Lower leg skin (tissue), 4 donors: ENCODE measurements at regions not wholly inside any gene's neighbourhood (a gene's known extent, or its start where the extent isn't known, plus 50 kb on each side); places are given as distances from the start of the nearest gene placed in this dataset.
A peak's percentile ranks its signal among the peaks of the same experiment; 100 is the strongest.

ENCODE experiments used
- DNase-seq, 2 donors: peaks; one replicate each; pipeline ENCODE4 v3.0.0-alpha.2; 2019; ENCODE audit warnings: low spot score in 2 of 2
- H3K4me3 ChIP-seq: fragments of 200-600 bp; sonication (generic); 2 replicates; pipeline ENCODE4 v1.5.1; 2017; ENCODE audit warnings: mild to moderate bottlenecking, low read depth; ENCODE audit not compliant: poor library complexity, severe bottlenecking
- POLR2A ChIP-seq, 2 donors: fragments of 450-650 bp; IDR thresholded peaks; one replicate each; pipeline ENCODE4 v1.6.1; 2016 to 2017; ENCODE audit warnings: antibody characterized with exemption in 2 of 2, mild to moderate bottlenecking in 1 of 2, moderate library complexity in 1 of 2
- WGBS, 2 donors: methylation state at CpG; one replicate each; pipeline ENCODE4 v1.1.5; 2018; 5-methylcytosine and 5-hydroxymethylcytosine counted together
- intact Hi-C: fragments of 100-400 bp; cut with DNase I; formaldehyde crosslinking; loops from one replicate; pipeline ENCODE4 v1.15.0; 2023; ENCODE audit warnings: low total_unique reads
- TF ChIP-seq, protein P1 (sequence below), 3 donors: fragments of 450-650 bp; IDR thresholded peaks; one replicate each; pipeline ENCODE4 v1.5.1; 2016; ENCODE audit warnings: antibody characterized with exemption in 3 of 3, mild to moderate bottlenecking in 3 of 3, moderate library complexity in 2 of 3

DNA sequence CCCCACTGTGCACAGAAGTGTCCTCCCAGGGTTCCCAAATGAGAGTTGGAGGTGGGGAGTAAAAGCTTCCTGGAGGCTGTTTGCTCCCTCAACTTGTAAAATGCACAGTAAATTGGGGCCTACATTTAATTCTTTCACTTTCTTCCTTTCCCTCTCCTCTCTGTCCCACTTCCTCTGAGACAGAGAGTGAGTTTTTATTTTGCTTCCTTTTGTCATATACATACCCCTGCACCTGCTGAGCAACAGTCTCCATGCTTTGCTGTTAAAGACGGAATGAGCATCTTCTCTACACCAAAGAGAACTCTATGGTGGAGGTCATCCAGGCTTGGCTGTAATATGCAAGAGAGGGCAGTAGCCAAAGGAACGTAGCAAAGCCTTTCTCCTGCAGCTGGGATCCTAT lies 79.3 kb upstream of the VAV3 start:
- H3K4me3 ChIP-seq = no peak overlapping the region
- WGBS, 2 donors = 78% methylated on average over 2 of the region's 2 CpGs
- TF ChIP-seq, protein P1, sequence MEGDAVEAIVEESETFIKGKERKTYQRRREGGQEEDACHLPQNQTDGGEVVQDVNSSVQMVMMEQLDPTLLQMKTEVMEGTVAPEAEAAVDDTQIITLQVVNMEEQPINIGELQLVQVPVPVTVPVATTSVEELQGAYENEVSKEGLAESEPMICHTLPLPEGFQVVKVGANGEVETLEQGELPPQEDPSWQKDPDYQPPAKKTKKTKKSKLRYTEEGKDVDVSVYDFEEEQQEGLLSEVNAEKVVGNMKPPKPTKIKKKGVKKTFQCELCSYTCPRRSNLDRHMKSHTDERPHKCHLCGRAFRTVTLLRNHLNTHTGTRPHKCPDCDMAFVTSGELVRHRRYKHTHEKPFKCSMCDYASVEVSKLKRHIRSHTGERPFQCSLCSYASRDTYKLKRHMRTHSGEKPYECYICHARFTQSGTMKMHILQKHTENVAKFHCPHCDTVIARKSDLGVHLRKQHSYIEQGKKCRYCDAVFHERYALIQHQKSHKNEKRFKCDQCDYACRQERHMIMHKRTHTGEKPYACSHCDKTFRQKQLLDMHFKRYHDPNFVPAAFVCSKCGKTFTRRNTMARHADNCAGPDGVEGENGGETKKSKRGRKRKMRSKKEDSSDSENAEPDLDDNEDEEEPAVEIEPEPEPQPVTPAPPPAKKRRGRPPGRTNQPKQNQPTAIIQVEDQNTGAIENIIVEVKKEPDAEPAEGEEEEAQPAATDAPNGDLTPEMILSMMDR (IDR thresholded peaks at IDR 0.05) = no peak
- no peak for TF ChIP-seq POLR2A (IDR thresholded peaks at IDR 0.05)
- DNase-seq = no peak
- intact Hi-C loops = loop anchor here (10.0 kb wide), 1 partner anchor 800 kb away; no protein-coding TSS in a partner anchor

DNA sequence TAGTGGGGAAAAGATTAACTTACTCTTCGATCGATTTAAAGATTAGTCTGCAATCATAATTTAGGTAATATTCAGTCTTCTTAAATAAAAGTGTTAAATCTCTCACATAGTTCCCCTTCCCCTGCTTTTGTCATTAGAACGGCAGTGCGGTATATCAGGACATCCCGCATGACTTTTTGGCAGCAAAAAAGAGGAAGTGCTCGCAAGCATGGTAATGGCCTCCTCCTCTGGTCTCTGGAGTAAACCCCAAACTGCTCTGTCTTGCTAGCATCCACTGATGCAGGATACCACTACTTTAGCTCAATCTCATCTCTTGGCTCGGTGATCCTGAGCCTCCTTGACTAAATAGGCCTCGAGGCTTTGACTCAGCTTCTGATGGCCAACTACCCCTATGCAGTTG lies 78.7 kb upstream of the VAV3 start:
- DNase-seq = no peak
- no peak overlapping the region for H3K4me3 ChIP-seq
- TF ChIP-seq, protein P1 (IDR thresholded peaks at IDR 0.05) = no peak
- no peak for TF ChIP-seq POLR2A (IDR thresholded peaks at IDR 0.05)
- intact Hi-C loops = loop anchor here (10.0 kb wide), 1 partner anchor 801 kb away; no protein-coding TSS in a partner anchor
- 68 to 87% methylated on average over 8 of the region's 8 CpGs for WGBS, 2 donors

DNA sequence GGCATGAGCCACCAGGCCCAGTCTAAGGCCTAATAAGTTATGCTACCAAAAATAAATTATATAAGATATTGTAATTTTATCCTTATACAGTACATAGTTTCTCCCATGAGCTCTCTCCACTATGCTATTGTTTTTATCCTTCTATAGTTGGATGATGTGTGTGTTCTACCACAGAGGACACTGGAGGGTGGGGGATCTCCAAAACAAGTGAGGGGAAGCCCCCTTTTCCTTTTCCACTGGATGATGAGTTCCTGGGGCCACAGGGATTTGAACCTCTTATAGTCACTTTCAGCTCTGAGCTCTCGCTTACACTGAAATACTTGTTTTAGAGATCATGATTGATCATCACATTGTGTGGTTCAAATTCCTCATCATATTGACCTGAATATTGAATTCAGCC lies 77.6 kb upstream of the VAV3 start:
- intact Hi-C loops = loop anchor here (10.0 kb wide), 1 partner anchor 802 kb away; no protein-coding TSS in a partner anchor
- no peak overlapping the region for H3K4me3 ChIP-seq
- DNase-seq = no peak
- TF ChIP-seq POLR2A (IDR thresholded peaks at IDR 0.05) = no peak
- TF ChIP-seq, protein P1 (IDR thresholded peaks at IDR 0.05) = no peak
- 93 to 94% methylated on average over 1 of the region's 1 CpG for WGBS, 2 donors

DNA sequence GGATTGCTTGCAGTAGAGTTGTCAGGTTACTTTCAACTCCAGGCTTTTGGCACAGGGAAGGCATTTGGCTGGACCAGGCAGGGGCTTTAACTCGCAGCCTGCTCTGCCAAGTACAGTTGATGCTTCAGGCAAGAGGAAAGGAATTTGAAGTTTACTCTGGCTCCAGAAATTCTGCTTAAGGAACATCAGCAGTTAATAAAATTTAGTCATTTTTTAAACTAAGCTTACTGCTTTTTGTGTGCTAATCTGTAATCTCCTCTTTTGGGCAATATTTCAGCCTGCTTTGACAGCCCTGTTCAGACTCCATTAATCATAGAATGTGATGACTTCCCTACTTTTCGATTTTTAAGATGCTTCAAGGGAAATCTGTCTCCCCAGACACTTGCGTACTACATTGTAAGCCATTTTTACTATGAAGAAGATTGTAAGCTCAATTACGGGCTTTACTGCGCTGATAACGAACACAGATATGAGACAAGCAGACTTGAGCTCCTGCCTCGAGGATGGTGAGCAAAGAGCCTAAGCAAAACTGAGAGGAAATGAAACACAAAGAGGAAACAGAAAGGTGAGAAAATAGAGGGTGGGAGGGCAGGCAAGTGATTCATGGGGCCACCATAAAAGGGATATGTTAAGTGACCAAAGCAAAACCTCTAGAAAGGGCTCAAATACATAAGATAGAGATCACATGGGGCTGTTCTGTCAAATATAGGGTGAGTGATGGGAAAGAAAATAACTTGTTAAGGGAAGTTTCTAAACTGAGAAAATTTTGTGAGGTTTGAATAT lies 76.6 kb upstream of the VAV3 start:
- intact Hi-C loops = loop anchor here (10.0 kb wide), 1 partner anchor 803 kb away; no protein-coding TSS in a partner anchor
- 26 to 31% methylated on average over 7 of the region's 7 CpGs for WGBS, 2 donors
- DNase-seq = peak in 1 of 2 donors; percentile 45
- TF ChIP-seq POLR2A (IDR thresholded peaks at IDR 0.05) = no peak
- TF ChIP-seq, protein P1 (IDR thresholded peaks at IDR 0.05) = no peak
- H3K4me3 ChIP-seq = no peak overlapping the region

DNA sequence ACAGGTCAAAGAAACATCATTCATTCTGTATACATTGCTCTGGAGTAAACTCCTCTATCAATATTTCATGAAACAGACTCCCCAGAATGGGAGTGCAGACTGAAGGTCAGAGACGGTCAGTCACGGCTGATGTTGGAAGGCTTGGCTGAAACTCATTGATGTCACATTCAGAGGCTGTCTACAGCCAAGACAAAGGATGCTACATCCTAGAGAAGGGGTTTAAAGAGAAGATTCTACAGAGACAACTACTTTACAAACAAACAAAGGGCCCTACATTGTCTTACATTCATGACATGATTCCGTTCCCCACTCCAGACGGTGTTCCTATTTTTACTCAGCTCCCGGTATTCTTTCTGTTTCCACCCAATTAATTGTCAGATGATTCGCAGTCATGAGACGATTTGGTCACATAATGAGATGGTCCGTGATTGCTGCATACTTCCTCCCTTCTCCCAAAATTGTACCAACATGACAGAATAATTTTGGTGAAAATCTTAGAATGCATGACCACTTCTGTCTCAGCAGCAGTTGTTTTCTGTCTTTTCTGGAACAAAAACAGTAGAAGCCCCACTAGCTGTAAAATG lies 73.8 kb upstream of the VAV3 start:
- no peak for TF ChIP-seq POLR2A (IDR thresholded peaks at IDR 0.05)
- TF ChIP-seq, protein P1 (IDR thresholded peaks at IDR 0.05) = no peak
- no peak overlapping the region for H3K4me3 ChIP-seq
- 57 to 73% methylated on average over 8 of the region's 8 CpGs for WGBS, 2 donors
- peak in 1 of 2 donors; percentile 49 for DNase-seq
- intact Hi-C loops = no loop called here
